ENCODE measurements at regions not wholly inside any gene's neighbourhood (a gene's known extent, or its start where the extent isn't known, plus 50 kb on each side); places are given as distances from the start of the nearest gene placed in this dataset.

- no peak for TF ChIP-seq CHD1 (IDR thresholded peaks at IDR 0.05; ENCODE audit: low read depth, low read length)
These were observed 94.4 kb upstream of the GPC1 start (continued) for GRCh38 chr2:240341064-240341463.

DNA sequence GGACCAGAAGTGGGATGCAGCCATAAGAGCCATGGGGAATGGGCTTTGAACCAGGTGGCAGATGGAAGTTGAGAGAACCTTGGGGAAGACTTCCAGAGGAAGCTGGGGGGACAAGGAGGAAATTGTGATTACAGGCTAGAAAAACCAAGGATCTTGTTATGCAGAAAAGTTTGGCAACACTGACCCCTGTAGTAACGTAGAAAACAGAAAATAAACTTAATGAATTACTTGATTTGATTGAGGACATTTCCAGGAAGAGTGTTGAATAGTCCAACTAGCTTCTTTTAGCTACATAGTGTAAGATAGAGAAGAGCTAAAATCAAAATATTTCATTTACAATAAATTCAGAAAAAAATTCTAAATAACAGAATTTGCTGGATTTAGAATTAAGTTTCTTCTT lies 91.9 kb upstream of the GPC1 start:
- TF ChIP-seq, protein P1, sequence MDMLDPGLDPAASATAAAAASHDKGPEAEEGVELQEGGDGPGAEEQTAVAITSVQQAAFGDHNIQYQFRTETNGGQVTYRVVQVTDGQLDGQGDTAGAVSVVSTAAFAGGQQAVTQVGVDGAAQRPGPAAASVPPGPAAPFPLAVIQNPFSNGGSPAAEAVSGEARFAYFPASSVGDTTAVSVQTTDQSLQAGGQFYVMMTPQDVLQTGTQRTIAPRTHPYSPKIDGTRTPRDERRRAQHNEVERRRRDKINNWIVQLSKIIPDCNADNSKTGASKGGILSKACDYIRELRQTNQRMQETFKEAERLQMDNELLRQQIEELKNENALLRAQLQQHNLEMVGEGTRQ (IDR thresholded peaks at IDR 0.05; ENCODE audit: low read depth, low read length), result no peak
- TF ChIP-seq NFE2L2 (IDR thresholded peaks at IDR 0.05; ENCODE audit: low read depth, low read length), result no peak
- no peak for TF ChIP-seq CHD1 (IDR thresholded peaks at IDR 0.05; ENCODE audit: low read depth, low read length)
- TF ChIP-seq, protein P2, sequence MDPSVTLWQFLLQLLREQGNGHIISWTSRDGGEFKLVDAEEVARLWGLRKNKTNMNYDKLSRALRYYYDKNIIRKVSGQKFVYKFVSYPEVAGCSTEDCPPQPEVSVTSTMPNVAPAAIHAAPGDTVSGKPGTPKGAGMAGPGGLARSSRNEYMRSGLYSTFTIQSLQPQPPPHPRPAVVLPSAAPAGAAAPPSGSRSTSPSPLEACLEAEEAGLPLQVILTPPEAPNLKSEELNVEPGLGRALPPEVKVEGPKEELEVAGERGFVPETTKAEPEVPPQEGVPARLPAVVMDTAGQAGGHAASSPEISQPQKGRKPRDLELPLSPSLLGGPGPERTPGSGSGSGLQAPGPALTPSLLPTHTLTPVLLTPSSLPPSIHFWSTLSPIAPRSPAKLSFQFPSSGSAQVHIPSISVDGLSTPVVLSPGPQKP (IDR thresholded peaks at IDR 0.05; ENCODE audit: borderline replicate concordance, low read depth, low read length), result no peak
- TF ChIP-seq RCOR1 (IDR thresholded peaks at IDR 0.05; ENCODE audit: insufficient replicate concordance, low read length), result no peak
- no peak for TF ChIP-seq MAZ (IDR thresholded peaks at IDR 0.05; ENCODE audit: borderline replicate concordance, low read depth, low read length)
- TF ChIP-seq CEBPB (IDR thresholded peaks at IDR 0.05; ENCODE audit: low read depth, low read length), result no peak
- TF ChIP-seq MAFK (IDR thresholded peaks at IDR 0.05; ENCODE audit: low read depth, low read length), result no peak
- TF ChIP-seq SMC3 (IDR thresholded peaks at IDR 0.05; ENCODE audit: low read depth, low read length), result no peak
- no peak for TF ChIP-seq POLR2A (IDR thresholded peaks at IDR 0.05; ENCODE audit: low read depth, low read length)
- no peak for TF ChIP-seq BHLHE40 (IDR thresholded peaks at IDR 0.05; ENCODE audit: low read depth, low read length)
- no peak for TF ChIP-seq CTCF (conservative IDR thresholded peaks at IDR 0.05; ENCODE audit: low read depth, low read length)
- TF ChIP-seq FOS (IDR thresholded peaks at IDR 0.05; ENCODE audit: low read depth, low read length), result no peak
- no peak for TF ChIP-seq MXI1 (IDR thresholded peaks at IDR 0.05; ENCODE audit: borderline replicate concordance, low read depth, low read length)
- TF ChIP-seq RAD21 (IDR thresholded peaks at IDR 0.05; ENCODE audit: low read length), result no peak
- TF ChIP-seq RFX5 (IDR thresholded peaks at IDR 0.05; ENCODE audit: low read depth, low read length), result no peak
- dilution Hi-C loops (cut with HindIII; ENCODE audit: low sequenced_read_pairs, unreplicated experiment), result no loop called here
- CTCF ChIA-PET, result no interaction called here
- H2AK9ac ChIP-seq (replicated peaks; ENCODE audit: low read depth, low read length, poor library complexity), result no peak overlapping the region
- no peaks in the 10 kb centered on the region for H3K36me3 ChIP-seq (ENCODE audit: control insufficient read depth, insufficient read depth, low read length)
- BruUV-seq (replicated peaks), result no TSS peak
- no peak overlapping the region for H2BK5ac ChIP-seq (ENCODE audit: low read depth, low read length, poor library complexity, severe bottlenecking)
- no peak overlapping the region for H2BK15ac ChIP-seq (ENCODE audit: low read depth, low read length)
- H2AK5ac ChIP-seq (ENCODE audit: low read depth, low read length), result no peak overlapping the region
- ATAC-seq (ENCODE audit: low read depth), result no peak
- H3K4me2 ChIP-seq (ENCODE audit: low read depth, low read length), result no peak overlapping the region
- H3K9me3 ChIP-seq (ENCODE audit: control insufficient read depth, insufficient read depth, low read length), result peaks cover 17% of the 10 kb centered on the region
- H3K23ac ChIP-seq (ENCODE audit: low read depth, low read length), result no peak overlapping the region
- H3K27ac ChIP-seq (ENCODE audit: insufficient read depth, low read length), result no peak overlapping the region
- in situ Hi-C loops (cut with MboI; ENCODE audit: low sequenced_read_pairs), result no loop called here
- H2BK20ac ChIP-seq (ENCODE audit: low read depth, low read length), result no peak overlapping the region
- no peak overlapping the region for H3K9ac ChIP-seq (ENCODE audit: low read depth, low read length)
- no peak overlapping the region for H3K4ac ChIP-seq (ENCODE audit: low read depth, low read length)
- no peak overlapping the region for H2AFZ ChIP-seq (replicated peaks; ENCODE audit: low read length, poor library complexity)
- no peak overlapping the region for H3K18ac ChIP-seq (ENCODE audit: low read depth, low read length)
- WGBS, 2 experiments (ENCODE audit: extremely low coverage in 2 of 2, insufficient read length in 1 of 2), result no CpG with 5 or more reads among the region's 1 CpG
- H3K9me1 ChIP-seq (ENCODE audit: insufficient read depth, low read length), result no peaks in the 10 kb centered on the region
- DNase-seq, result no peak
- no peaks in the 10 kb centered on the region for H3K4me1 ChIP-seq (ENCODE audit: control insufficient read depth, insufficient read depth, low read length)
- H4K20me1 ChIP-seq (ENCODE audit: insufficient read depth, low read length), result no peaks in the 10 kb centered on the region
- H3K4me3 ChIP-seq (ENCODE audit: insufficient read depth, low read depth, low read length), result no peak overlapping the region
- H4K5ac ChIP-seq (ENCODE audit: low read depth, low read length), result no peak overlapping the region
- H2BK120ac ChIP-seq (ENCODE audit: low read depth, low read length), result no peak overlapping the region
- intact Hi-C loops (cut with micrococcal nuclease), result no loop called here
- H4K8ac ChIP-seq (ENCODE audit: low read depth in 2 of 2, low read length in 2 of 2), result no peak overlapping the region
- H3K79me1 ChIP-seq (ENCODE audit: low read depth in 1 of 2, low read length in 2 of 2), result no peaks in the 10 kb centered on the region
- H3K56ac ChIP-seq (ENCODE audit: extremely low read depth, insufficient read depth, low read length), result no peak overlapping the region
- H4K91ac ChIP-seq (ENCODE audit: insufficient read depth, low read depth, low read length), result no peak overlapping the region
- H3K27me3 ChIP-seq (ENCODE audit: control insufficient read depth, insufficient read depth, low read length), result peaks cover 10% of the 10 kb centered on the region
- no peak overlapping the region for H3K14ac ChIP-seq (replicated peaks; ENCODE audit: low read depth, low read length)
- POLR2A ChIA-PET (ENCODE audit: unreplicated experiment), result no interaction called here

All from IMR-90 (cell line).